Nucleus accumbens (tissue), 56 donors: ENCODE measurements at regions not wholly inside any gene's neighbourhood (a gene's known extent, or its start where the extent isn't known, plus 50 kb on each side); places are given as distances from the start of the nearest gene placed in this dataset.

ENCODE experiments used
- DNase-seq, 56 donors: peaks; one replicate each; lab custom pipeline; 2025; lab: John Stamatoyannopoulos, UW

DNA sequence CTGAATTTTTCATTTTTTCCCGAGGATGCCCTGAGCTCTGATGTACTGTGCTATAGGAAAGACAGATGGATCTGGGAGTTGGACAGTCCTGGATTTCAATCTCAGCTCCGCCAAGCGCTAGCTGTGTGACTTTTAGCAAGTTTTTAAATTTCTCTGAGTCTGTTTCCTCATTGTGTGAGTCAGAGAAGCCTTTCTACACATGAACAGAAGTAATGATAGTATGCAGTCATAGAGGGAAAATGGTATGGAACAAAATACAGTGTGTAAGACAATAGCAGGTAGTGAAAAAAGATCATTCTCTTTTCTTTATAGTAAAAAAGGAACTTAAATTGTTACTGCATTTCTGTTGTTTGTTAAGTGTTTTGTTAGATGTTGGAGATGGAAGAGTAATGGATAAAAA, 52.4 kb upstream of the PPM1B start:
- DNase-seq, result no peak

DNA sequence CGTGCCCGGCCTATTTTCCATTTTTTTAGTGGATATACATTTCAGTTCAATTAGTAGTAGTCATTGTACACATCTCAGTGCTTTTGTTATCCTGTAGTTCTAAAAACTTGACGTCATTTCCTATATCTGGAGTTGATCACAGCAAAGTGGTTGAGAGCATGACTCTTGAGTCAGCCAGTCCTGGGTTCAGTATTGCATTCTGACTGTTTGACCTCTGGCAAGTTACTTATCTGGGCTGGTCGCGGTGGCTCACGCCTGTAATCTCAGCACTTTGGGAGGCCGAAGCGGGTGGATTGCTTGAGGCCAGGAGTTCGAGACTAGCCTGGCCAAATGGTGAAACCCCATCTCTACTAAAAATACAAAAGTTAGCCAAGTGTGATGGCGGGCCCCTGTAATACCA, 50.4 kb upstream of the PPM1B start:
- DNase-seq, result no peak
